HG03521 (cell line): ENCODE measurements at regions not wholly inside any gene's neighbourhood (a gene's known extent, or its start where the extent isn't known, plus 50 kb on each side); places are given as distances from the start of the nearest gene placed in this dataset.

Source experiments
- ATAC-seq: cut with Tn5 transposase; IDR thresholded peaks from one replicate; pipeline ENCODE4 v1.9.1; 2021; ENCODE audit warnings: mild to moderate bottlenecking, moderate library complexity; ENCODE audit not compliant: unreplicated experiment

DNA sequence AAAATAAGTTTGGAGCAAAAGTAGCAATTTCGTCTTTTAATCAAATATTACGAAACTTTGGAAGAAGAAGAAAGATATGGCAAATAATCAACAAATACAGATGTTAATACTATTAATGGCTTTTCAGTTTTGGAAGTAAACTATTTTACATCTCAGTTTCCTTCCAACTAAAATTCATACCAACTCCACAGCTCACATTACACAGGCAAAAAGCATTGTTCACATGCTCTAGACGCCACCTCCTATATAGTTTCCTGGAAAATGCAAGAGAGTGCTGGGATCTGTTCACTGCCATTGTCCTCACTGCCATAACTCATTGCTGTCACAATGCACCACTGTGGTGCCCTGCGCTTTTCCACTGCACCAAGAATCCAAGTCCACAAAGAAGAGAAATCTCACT, 149.0 kb upstream of the FTMT start:
- no peak for ATAC-seq

DNA sequence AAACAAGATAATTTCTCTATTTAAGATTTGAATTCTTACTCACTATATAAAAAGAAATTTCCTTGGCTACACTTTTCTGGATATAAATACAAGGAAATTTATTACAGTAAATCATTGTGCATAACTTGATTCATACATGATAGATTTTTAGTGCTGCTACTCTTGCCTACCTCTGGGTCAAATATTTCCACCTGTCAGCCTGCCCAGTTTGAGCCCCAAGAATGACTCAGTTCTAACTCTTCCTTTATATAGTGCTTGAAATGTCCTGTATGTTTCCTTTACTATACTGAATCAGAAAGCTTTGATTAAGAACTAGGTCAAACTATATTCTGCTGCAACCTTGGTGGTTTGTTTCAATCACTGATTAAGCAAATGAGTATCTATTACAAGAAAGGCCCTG, 147.4 kb upstream of the FTMT start:
- no peak for ATAC-seq

DNA sequence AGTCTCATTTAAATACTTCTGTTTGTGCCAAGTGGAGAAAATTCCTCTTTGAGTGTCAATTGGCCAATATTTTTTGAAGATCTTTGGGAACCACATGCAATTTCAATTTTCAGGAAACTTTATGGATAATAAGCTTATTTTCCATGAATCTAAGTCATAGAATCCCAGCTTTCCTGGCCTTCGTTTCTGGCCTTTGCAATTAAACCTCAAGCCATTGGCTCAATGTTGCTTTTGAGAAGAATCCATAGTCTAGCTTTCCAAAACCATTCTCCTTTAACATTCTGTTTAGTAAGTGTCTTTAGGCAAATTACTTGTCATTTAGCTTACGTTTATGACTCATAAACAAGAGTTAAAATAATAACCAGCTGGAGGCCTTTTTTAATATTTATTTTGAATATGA, 145.0 kb upstream of the FTMT start:
- ATAC-seq = no peak

DNA sequence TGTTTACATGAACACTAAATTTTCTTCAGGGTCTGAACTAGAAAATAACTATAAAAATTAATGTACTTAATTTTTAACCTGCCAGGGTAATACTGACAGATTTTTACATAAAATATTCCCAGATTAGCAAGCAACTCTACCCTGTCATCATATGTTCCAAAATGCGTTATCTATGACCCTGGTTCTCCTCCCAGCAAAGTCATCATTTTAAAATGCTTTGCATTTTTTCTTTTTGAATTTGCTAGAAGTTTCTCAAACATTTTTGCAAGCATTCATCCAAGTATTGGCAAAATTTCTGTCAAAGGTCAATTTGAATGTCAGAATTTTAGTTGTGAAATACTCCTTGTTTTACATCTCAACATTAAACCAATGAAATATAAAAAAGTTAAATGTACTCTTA, 144.5 kb upstream of the FTMT start:
- ATAC-seq = no peak

DNA sequence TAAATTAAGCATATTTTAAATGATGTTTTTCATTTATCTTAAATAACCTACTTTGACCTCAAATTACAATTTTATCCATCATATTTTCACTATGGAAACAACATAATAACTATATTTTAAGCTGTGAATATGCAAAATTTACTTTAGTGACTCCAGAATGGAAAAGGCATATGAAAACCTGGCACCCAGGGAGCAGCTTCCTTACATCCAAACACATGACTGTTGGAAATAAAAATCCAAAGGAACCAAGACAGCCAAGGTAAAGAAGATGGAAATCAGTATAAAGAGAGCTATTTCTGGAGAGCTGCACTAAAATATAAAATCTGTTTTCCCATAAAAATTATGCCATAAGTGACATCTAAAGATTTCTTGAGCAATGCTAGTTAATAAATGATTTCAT, 140.3 kb upstream of the FTMT start:
- no peak for ATAC-seq

DNA sequence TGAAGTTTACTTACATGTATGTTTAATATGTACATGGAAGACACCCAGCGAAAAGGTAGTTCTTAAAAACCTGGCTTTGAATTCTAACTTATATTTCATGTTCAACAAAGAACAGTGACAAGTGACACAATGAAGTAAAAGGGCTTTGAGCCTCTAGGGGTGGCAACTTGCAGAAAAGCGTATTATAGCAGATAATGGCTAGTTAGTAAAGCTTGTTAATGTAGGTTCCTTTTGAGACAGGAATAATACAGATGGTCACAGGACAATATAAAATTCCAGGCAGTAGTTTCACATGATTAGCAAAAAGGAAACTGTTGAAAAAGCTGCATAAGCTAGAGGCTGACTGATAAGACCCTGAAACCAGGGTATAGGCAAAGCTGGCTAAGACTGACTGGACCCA, 132.4 kb upstream of the FTMT start:
- ATAC-seq = no peak

DNA sequence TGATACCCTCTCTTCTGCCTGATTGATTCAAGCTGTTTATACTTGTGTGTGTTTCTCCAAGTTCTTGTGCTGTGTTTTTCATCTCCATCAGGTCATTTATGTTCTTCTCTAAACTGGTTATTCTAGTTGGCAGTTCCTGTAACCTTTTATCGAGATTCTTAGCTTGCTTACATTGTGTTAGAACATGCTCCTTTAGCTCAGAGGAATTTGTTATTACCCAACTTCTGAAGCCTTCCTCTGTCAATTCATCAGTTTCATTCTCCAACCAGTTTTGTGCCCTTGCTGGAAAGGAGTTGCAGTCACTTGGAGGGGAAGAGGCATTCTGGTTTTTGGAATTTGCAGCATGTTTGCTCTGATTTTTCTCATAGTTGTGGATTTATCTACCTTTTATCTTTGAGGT, 126.2 kb upstream of the FTMT start:
- ATAC-seq = no peak

DNA sequence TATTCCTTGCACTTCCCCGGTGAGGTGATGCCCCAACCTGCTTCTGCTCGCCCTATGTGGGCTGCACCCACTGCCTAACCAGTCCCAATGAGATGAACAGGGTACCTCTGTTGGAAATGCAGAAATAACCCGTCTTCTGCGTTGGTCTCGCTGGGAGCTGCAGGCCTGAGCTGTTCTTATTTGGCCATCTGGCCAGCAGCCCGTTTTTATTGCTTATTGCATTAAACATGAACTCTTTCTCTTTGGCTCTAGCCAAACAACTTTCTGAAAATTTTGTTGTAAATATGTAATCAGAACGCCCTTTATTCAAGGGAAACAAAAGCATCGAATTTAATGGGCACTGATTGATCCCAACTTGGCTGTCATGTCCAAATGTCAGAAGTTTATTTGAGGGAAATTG, 124.7 kb upstream of the FTMT start:
- ATAC-seq = no peak

DNA sequence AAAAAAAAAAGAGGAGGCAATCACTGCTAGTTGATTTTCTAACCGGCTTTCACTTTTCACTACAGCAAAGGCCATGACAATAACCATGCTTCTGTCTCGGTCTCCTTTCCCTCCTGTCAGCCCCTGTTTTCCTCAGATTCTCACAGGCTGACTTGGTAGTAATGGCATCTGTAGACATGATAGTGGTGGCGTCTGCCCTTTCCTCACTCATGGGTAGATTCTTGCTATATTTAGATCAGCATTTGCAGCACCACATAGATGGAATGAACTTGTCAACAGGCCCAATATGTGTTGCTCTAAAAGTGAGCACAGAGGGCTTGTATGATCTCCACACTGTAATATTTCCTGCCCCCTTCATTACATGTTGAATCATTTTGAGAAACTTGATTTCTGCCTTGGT, 120.3 kb upstream of the FTMT start:
- no peak for ATAC-seq

DNA sequence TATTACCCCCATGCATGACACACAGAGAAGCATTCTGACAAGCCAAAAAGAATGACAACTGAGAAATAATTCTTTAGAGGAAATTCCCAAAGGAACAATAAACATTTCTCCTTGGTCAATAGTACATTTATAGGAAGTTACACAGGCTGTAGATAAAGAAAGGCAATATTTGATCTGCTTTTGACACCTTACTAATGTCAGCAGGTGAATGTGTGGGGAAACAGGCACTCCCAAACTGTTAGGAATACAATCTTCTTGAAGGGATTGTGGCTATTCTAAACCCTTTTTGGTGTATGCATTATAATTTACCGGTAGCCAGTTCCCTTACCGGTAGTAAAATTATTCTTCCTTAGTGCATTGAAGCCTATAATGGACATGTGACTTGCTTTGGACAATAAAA, 116.1 kb upstream of the FTMT start:
- no peak for ATAC-seq

DNA sequence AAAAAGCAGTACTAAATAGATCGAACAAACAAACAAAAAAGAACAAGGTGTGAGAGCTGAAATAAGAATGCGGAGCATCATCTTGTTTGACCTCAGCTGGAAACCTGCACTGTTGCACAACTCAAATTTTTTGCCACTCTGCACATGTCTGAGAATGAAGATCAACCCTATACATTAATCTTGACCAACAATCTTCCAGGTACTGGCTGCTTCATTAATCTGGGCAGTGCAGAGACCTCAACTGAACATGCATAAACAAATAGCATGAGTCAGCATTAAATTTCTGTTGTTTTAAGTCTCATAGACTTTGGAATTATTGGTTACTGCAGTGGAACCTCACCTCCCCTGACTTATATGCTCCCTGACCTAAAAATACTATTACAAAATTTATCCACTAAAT, 114.6 kb upstream of the FTMT start:
- no peak for ATAC-seq

DNA sequence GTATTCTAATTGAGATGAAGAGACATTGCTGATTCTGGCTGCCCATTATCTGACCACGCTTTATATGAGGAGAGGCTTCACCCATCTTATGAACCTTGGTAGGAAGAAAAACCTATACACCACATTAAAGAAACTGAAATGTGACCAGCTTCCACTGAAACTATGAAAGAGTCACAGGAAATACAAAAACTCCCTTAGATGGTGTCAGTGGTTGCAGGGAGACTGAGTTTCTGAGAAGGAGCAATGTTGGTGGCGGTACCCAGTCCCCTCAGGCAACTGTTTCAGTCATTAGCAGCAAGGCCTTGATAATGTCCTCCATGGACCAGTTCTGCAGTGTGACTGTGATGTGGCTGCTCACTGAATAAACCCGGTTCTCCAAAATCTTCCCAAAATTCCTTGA, 110.5 kb upstream of the FTMT start:
- ATAC-seq = no peak

DNA sequence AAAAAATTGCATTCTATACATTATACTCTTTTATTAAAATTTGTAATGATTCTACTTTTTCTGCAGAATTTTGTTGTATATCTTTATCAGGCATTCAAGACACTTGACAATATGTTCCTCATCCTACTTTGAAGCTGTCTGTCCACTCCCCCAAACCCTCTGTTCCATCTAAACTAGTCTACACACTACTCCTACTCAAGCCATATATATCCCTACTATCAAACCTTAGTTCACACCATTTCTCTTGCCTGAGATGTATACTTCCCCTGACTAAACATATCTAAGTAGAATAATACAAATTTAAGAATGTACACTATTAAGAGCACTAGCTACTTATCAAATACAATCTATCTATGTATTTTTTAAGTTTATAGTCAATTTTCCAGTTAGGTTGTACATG, 107.1 kb upstream of the FTMT start:
- ATAC-seq = no peak

DNA sequence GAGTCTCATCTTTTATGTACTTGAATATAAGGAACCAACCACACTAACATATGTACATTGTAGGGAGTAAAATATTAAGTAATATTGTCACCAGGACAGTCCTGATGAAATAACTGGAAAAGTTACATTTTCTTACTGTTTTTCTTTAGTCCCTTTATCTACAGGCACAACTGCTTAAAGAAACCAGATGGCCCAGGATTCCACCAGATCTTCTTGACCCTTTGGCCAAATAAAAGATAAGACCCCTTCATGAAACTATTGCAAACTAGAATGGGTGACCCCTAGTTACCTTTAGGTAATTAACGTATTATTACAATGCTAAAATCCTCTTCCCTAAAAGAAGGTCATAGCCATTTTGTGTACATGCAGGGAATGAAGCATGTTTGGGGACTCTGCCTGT, 106.3 kb upstream of the FTMT start:
- no peak for ATAC-seq

DNA sequence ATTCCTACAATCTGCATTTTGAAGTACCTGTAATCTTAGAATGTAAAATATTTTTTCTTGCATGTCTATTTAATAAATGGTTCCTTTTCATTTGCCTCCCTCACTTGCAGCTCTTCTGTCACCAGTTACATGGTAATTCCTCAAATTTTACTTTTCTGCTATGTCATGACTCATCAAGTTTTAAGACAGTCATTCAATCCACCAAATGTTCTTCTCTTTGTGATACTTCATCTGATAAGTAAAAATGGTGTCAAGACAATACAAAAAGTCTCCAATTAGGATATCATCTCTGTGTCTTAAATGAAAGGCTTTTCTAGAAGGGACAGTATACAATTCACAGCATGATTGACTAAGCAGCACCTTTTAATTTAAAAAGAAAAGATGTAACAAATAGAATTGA, 104.9 kb upstream of the FTMT start:
- ATAC-seq = no peak

DNA sequence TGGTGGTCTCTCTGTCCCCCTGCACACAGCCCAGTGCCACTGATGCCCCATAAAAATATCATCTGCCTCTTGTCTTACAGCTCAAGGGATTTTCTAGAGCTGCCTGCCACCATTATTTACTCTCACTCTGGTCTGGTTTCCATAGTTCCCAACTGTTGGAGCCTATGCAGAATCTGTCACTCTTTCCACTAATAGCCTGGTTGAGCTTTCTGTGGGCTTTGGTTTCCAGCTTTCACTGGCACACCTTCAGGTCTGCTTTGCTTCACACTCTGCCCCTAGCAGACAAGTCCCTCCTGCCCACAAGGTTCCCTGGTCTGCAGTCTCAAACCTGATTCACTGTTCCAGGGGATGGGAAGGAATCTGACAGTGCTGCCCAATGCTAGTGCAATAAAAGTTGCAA, 103.0 kb upstream of the FTMT start:
- no peak for ATAC-seq

DNA sequence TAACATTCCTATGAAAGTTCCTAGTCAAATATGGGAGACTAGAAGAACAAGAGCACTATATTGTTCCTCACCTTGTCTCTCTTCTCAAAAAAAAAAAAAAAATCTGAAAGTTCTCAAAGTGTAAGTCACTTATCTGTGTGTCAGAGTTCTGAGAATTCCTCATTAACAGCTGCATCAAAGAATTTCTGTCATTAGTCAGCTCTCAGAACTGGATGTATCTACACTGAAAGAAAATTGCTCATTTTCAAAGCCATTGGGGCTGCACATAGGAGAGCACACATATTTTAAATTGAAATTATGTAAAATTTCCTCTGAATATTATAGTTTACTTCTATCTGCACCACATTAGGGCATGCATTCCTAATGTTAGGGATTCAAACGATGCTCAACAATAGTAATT, 99.5 kb upstream of the FTMT start:
- ATAC-seq = no peak

DNA sequence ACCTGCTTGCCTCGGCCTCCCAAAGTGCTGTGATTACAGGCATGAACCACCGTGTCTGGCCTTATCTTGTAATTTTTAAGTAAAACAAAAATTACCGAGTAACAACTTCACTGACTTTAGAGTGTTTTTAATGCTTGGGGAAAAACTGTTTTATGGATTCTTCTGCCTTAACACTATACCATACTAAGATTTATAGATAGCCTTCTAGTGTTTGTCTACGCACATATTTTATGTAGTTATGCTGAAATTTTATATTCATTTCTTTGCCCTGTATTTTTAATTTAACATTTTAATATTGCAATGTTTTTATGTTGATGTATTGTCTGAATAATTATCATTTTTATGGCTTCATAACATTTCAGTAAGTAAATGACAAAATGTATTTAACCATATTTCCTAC, 96.4 kb upstream of the FTMT start:
- no peak for ATAC-seq

DNA sequence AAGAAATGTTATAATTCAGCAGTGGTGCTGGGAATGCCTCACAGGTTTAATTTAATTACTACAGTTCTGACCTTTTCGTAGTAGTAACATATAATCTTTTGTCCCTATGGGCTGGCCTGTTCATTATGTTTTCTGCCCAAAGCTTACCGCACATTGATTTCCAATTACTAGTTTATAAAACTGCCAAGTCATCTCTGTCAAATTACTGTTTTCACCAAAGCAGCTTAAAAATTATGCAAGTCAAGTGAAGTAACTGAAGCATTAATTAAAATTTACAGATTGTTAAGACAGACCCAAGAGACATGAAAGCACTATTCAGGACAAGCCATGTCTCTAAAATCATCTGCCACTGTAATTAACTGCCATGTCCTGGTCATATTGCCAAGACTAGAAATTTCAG, 93.9 kb upstream of the FTMT start:
- no peak for ATAC-seq

DNA sequence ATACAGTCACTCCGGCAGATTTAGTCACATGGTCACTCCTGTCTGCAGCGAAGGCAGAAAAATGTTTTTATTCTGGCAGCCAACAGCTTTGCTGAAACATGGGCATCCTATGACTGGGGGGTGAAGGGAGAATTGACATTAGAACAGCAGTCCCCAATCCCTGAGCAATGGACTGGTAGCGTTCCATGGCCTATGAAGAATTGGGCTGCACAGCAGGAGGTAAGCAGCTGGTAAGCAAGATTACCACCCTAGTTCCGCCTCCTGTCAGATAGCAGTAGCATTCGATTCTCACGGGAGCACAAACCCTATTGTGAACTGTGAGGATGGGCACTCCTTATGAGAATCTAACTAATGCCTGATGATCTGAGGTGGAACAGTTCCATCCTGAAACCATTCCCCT, 93.1 kb upstream of the FTMT start:
- ATAC-seq = no peak

DNA sequence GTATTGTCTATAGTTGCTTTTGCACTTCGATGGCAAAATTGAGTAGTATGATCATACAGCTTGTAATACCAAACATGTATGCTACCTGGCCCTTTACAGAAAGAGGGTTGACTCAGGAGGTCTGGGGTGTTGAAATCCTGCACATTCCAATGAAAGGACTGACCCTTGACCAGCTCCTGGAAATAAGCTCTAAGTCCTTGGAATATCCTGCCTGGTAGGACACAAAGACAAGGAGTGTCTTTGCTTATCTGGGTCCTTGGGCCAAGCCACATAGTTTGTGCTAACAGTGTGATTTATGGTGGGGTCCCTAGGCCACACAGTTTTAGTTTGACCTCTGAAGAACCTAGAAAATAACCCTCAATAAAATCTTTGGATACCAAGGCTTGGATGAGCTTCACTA, 89.3 kb upstream of the FTMT start:
- ATAC-seq = no peak

DNA sequence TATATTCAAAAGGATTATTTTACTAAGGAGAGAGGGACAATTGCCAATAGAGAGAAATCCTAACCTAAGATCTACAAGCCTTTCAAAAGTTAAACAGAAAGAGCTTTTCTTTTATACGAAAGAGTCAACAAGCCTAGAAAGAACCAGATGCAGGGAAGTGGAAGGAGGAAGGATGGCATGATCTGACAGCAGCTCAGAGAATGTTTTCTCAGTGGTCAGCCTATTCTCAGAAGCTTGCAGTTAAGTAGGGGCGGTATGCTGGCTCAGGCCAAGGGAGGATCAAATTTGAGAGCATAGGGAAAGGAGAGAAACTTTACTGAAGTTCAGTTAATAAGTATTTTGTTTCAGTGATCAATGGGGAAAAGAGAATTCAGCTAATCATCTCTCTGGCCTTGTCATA, 88.0 kb upstream of the FTMT start:
- no peak for ATAC-seq

DNA sequence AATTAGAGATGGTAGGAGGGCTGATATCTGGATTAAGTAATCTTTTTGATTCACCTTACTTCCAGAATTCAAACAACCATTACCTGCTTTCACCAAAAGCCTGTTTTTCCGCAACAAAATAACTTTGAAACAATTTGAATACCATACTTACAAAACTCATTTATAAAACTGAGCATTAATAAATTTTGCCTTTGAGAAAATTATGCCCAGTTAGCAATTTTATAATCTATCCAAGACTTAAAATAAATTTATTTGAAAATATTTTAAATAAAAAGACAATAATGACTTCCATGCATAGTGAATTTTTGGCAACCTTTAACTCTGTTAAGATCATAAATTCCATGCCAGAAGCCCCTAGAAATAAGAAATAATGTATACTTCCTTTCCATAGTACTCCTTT, 71.3 kb upstream of the FTMT start:
- no peak for ATAC-seq

DNA sequence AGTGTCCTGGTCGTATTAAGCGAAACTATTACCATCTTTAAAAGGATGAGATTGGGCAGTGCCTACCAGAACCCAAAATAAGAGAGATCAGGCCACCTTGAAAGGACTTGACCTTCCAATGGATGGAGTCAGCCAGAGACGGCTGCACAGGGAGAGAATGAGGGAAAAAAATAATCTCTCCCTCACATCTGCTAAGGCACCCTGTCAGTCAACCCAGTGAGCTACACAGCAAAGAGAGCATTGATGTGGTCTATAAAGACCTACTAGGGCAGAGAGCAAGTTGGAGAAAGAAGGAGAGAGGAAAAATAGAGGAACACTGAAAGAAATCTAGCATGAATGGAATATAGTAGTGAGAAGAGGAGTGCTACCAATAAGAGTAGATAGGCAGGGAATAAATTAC, 68.0 kb upstream of the FTMT start:
- no peak for ATAC-seq
